ENCODE measurements at regions not wholly inside any gene's neighbourhood (a gene's known extent, or its start where the extent isn't known, plus 50 kb on each side); places are given as distances from the start of the nearest gene placed in this dataset.
"Not testable (repeated sequence)": the region's sequence is repeated elsewhere in the genome, so short reads cannot be mapped to it uniquely, and the experiment has no call there.

DNA sequence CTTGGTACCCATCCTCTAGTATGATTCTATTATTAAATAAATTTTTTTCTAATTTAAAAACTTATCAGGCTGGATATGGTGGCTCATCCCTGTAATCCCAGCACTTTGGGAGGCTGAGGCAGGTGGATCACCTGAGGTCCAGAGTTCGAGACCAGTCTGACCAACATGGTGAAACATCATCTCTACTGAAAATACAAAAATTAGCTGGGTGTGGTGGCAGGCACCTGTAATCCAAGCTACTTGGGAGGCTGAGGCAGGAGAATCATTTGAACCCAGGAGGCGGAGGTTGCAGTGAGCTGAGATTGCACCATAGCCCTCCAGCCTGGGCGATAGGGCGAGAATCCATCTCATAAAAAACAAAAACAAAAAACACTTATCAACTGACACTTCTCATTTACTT lies 639.0 kb downstream of the IRS1 start:
- not testable (repeated sequence) for DNase-seq (ENCODE audit: low spot score)

DNA sequence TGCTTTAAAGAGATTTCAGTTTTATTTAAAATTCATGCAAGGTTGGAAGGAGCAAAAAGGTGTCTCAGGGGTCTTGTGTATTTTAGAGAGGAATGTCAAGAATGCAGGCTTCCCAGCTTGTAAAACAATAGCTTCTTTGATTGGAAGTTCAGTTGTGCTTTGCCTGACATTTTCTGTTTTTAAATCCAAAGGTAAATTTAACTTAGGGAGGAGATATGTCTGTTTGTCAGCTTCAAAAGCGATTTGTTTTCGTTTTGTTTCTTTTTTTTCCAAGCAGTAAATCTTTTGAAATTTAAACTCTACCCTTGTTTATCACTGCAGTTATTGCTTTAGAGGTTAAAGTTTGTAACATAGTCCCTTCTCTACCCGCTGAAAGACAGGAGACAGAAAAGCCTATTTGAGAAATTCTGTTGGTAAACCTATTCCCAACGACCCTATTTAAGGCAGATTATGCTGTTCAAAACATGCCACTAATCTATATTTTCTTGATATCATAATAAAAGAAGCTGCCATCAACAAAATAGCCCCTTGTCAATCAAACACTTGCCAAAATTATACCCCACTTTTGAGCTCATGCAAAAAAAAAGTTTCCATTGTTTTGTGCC lies 639.6 kb downstream of the IRS1 start:
- no peak for DNase-seq (ENCODE audit: low spot score)

DNA sequence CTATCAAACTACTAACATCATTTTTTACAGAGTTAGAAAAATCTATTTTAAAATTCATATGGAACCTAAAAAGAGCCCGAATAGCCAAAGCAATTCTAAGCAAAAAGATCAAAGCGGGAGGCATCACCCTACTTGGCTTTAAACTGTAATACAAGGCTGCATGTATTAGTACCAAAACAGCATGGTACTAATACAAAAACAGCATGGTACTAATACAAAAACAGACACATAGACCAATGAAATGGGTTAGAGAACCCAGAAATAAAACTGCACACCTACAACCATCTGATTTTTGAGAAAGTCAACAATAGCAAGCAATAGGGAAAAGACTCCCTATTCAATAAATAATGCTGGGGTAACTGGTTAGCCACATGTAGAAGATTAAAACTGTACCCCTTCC lies 640.7 kb downstream of the IRS1 start:
- DNase-seq (ENCODE audit: low spot score): no peak

DNA sequence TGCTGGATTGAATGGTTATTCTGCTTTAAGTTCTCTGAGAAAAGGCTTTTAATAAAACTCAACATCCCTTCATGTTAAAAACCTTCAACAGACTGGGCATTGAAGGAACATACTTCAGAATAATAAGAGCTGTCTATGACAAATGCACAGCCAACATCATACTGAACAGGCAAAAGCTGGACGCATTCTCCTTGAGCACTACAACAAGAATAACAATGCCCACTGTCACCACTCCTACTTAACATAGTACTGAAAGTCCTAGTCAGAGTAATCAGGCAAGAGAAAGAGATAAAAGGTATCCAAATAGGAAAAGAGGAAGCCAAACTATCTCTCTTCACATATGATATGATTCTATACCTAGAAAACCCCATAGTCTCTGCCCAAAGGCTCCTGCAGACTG lies 641.4 kb downstream of the IRS1 start:
- DNase-seq (ENCODE audit: low spot score): no peak

DNA sequence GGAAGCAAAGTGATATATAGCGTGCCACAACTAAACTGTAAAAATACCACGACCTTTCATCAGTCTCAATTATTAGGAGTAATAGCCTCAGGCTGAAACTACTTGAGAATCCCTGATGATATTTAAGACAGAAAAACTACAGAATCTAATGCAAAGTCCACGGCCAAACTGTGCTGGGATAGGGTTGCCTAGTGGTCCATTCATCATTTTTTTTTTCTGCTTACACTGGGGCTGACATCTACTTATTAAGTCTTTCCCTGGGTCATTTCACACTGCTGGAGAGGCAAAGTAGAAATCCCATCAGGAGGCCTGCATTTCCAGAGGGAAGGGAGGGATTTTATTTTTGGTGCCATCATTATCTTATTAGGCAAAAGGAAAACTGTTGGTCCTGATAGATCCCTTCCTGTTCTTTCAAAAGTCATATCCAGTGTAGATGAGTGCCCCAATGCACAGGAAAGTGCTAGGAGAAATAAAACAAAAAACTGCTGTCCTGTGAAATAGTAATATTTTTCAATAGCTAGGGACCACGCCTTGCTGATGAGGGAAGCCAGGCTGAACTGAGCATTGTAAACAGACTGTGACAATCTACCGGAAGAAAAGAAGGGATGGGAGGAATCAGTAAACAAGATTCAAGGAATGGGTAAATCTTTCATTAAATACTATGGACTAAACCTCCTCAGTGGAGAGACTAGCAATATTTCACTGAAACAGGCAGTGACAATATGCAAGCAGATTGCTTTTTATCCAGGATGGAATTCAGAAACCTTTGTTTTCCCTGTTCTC lies 644.3 kb downstream of the IRS1 start:
- DNase-seq (ENCODE audit: low spot score): no peak

DNA sequence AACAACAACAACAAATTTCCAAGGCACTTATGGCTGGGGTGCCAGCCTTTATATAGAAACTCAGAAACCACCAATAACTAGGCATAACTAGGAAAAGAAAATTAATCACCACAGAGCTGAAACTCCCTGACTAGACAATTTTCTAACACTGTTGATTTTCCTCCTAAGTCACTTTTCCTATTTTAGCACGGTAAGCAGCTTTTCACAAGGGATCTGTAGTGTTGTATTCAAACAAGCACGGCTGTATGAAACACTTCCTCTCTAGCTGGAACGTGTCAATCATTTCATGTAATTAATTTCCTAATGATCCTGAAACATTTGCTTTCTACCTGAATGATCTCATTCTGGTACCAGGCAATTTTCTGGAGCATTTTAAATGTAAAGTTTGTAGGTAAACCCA lies 645.0 kb downstream of the IRS1 start:
- DNase-seq (ENCODE audit: low spot score): no peak

DNA sequence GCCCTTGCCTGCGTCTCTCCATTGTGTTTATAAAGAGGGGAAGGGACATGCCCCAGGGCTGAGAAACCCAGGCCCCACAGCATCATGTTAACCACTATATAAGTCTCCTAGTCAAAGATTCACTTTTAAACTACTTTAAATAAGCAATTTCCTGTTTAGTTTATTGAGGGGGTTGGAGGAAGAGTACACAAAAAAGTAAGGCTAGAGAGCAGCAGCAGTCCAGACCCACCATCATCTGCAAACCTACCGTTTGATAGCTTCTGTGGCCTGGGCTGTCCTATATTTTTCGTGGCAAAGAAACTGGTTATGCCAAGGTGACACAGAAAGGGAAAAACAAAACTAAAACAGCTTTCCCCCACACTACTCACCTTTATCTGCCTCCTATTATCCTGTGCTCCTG lies 646.1 kb downstream of the IRS1 start:
- no peak for DNase-seq (ENCODE audit: low spot score)

DNA sequence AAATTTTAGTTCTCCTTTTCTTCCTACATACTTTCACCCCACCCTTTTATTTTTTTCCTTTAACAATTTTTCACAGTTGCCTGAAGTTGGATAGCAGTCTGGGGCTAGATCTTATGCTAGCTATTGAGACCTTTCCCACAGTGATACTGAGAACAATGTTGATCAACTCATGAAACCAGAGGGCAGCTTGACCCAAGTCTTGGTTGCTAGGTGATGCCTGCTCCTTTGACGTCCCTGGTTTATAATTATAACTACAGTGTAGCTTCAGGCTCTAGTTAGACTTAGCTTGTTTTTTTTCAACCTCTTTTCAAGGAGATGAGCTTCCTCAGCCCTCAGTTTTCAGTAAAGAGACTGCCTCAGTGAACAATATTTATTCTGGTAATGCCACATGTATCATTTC lies 648.5 kb downstream of the IRS1 start:
- no peak for DNase-seq (ENCODE audit: low spot score)

DNA sequence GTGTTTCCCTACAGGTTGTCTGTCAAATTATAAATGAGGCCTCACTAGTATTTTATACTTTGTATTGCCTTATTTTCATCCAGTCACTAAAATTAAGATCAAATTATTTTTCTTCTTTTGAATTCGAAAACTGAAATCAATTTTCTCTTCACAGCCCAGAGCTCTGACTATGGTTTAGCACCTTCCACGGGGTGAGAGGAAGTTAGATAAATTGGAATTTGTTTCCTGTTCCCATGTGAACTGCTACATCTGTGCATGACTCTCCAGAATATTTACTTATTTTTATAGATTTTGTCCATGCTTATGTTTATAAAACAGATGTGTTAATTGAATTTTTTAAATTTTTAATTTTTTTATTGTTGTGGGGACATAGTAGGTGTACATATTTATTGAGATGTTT lies 656.5 kb downstream of the IRS1 start:
- no peak for DNase-seq (ENCODE audit: low spot score)

DNA sequence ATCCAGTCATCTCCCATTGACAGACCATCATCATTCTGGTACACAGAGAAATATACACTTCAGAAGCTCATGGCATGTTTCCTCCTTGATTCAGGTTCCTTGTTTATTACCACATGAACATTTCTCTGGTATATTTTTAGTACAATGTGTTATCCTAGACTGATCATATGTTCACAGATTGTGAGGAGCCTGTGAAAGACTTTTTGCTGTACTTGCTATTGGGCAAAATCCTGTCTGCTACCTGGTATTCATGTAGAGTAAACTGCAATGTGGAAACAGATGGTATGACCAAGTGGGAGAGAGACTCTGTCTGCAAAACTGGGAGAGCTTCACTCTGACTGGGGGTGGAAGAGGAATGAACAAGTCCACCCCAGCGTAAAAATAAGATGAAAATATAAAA lies 657.2 kb downstream of the IRS1 start:
- no peak for DNase-seq (ENCODE audit: low spot score)

DNA sequence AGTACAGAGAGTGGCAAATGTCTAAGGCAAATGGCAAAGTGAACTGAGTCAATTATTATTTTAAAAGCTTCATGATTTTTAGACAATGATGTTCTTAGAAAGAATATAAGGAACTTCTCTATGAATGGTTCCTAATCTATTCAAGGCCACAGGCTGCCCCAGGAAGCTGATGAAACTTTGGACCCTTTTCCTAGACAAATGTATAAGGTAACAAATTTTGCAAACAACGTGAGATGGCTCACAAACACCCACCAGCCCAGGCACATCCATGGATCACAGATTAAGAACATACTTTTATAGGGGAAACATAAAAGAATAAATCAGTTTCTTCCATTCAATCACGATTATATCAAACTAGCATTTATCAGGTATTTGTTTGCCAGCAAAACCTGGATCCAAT lies 659.0 kb downstream of the IRS1 start:
- no peak for DNase-seq (ENCODE audit: low spot score)

DNA sequence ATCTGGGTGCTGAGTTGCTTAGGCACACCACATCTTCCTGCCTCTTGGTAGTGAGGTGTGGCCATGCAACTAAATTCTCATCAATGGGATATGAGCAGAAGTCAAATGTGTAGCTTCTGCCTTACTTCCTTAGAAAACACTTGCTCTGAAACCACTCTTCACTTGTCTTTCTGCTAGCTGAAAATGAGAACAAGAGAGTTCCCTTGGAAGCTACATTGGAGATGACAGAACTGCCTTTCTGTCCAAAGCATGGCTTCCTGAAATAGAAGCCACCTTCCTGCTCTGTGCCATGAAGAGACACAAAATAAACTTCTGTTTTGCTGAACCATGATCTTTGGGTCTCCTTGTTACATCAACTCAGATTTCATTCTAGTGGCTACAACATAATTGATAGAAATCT lies 659.9 kb downstream of the IRS1 start:
- no peak for DNase-seq (ENCODE audit: low spot score)

DNA sequence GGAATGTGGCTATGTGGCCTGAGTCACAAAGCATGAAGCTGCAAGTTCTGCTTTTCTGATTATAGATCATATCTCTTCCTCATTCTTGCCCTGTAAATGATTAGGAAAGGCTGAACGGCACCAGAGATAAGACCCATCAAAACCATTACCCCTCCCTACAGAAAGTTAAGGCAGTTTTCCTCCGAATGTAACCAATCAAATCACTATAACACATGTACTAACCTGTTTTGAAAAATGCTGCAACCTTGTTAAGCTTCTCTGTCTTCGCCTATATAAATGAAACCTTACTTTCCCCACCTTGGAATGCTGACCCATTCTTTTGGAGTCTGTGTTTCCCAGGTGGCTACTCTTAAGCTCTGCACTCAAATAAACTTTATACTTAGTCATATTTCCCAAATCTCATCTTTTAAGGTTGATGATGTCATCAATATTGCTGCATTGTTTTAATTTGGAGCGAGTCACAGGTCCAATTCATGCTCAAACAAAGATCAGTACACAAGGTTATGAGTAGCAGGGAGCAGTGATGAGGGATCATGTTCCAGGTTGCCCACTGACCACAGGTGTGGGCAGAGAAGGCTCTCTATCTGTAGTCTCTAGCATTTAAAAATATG lies 662.3 kb downstream of the IRS1 start:
- DNase-seq (ENCODE audit: low spot score): no peak

DNA sequence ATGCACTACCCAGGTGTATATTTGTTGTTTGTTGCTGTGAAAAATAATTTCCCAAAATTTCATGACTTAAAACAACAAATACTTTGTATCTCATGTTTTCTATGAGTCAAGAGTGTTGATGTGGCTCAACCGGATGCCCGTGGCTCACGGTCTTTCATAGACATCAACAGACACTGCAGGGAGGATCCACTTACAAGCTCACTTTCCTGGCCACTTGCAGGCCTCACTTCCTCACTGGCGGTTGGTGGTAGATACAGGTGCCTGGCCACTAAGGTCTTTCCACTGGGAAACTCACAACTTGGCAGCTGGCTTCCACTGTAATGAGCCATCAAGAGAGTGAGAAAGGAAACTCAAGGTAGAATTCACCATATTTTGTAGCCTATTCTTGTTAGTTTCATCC lies 662.9 kb downstream of the IRS1 start:
- no peak for DNase-seq (ENCODE audit: low spot score)

DNA sequence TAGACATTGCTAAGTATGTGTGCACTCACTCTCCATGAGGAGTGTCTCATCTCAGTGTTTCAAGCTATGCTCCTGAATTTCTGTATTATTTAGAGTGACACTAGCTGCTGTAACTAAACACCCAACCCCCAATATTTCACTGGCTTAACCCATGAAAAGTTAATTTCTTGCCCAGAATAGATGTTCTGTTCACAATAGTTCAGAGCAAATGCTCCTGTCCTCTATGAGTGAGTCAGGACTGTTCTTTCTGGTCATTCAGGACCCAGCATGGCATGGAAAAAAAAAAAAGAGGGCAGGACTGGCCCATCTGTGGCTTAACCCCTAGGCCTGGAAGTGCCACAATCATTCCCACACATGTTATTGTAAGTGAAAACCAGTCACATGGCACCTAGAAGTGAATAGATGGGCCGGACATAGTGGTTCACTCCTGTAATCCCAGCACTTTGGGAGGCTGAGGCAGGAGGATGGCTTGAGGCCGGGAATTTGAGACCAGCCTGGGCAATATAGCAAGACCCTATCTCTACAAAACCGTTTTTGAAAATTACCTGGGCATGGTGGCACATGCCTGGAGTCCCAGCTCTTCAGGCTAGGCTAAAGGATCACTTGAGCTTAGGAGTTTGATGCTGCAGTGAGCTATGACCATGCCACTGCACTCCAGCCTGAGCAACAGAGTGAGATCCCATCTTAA lies 663.6 kb downstream of the IRS1 start:
- DNase-seq (ENCODE audit: low spot score): no peak

DNA sequence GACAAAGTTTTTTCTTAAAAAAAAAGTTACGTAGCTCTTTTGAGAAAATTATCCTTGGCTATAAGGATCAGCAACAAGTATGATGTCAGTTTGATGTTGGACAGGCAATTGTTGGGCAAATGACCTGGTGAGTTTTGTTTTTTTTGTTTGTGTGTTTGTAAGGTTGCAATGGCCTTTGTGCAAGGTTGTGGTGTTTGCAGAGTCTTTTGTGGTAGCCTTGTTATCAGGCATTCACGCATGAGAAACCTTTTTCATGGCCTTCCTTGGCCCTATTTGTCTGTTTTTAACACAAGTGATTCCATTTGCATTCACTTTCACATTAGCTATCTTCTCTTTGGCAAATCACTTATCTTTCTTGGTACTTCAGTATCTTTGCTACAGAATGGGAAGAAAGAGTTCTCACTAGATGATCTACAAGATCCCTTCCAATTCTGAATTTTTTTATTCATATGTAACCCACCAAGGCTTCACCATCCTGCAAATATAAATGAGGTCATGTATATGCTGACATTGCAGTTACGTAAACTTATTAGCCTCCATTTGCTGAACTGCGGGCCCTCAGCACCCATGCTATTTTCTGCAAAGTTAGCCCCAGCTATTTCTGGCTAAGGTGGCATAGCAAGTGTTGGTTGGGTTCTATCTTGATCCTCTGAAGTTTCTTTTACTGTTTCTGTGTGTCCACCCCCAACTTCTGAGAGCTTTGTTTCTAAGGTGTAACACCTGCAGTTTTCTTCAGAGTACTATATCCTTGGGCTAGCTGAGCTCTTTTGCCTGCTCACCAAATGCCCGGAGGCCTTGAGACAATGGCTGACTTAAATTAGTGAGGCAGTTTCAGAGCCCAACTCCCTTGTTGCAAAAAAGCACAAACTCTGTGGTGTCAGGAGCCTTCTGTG lies 667.1 kb downstream of the IRS1 start:
- DNase-seq (ENCODE audit: low spot score): no peak

DNA sequence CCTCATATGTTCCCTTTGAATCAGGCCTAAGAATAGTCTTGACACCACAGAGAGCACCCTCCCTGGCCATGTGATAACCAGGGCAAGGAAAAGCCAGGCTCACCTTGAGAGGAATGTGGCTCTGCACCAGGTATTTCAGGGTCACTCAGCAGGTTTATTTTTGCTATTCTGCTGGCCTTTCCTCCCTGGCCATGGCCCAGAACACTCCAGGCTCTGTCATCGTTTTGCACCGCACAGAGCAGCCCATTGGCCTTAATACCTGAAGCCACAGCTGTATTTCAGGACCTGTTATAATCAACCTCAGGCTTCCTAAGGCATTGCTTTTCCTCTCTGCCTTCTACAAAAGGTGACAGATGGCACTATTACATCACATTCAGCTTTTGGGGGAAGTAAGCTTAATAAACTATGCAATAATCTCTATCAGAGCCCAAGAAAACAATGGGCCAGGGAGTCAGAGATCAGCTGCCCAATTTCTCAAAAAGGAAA lies 668.3 kb downstream of the IRS1 start:
- no peak for DNase-seq (ENCODE audit: low spot score)

DNA sequence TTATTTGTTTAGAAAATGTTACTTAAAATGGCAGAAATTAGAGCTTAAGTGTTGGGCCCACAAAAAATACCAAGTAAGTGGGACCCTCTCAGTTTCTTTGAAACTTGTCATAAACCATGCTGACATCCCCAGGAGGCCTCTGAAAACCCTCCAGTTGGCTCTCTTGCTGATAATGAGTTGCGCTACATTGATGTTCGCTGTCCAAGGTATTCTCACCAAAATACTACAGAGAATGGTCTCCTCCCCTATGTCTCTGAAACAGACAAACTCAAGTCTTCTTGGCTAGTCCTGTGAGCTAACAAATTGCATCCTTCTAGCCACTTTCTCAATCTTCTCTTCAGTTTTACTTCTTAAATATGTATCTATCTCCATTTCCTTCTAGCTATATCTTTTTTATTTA lies 669.4 kb downstream of the IRS1 start:
- DNase-seq (ENCODE audit: low spot score): no peak

DNA sequence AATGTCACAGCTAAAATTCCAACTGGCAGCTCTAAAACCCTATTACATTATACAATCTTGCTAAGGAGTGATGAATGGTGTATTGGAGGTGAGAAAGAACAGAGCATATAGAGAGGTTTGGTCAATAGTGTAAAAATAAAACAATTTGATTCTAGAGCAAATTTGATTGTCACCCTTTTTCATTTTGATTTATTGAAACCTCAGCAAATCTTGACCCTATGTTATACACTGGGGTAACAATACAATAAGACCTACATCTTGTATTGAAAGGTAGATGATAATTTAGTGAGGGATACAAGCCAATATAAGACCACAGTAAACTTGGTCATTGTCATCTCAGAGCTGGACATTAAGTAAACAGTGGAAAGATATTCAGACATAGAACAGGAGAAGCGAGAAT lies 671.9 kb downstream of the IRS1 start:
- no peak for DNase-seq (ENCODE audit: low spot score)

DNA sequence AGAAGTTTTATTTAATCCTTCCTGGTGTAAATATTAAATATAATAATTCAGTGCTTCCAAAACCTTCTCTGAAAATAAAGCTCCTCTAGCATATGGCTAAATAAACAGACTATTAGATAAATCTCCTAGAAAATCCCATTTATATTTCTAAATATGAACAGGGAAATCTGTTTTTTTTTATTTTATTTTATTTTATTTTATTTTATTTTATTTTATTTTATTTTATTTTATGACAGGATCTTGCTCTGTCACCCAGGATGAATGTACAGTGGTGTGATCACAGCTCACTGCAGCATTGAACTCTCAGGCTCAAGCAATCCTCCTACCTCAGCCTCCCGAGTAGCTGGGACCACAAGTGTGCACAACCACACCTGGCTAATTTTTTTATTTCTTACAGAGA lies 673.5 kb downstream of the IRS1 start:
- DNase-seq (ENCODE audit: low spot score): no peak

DNA sequence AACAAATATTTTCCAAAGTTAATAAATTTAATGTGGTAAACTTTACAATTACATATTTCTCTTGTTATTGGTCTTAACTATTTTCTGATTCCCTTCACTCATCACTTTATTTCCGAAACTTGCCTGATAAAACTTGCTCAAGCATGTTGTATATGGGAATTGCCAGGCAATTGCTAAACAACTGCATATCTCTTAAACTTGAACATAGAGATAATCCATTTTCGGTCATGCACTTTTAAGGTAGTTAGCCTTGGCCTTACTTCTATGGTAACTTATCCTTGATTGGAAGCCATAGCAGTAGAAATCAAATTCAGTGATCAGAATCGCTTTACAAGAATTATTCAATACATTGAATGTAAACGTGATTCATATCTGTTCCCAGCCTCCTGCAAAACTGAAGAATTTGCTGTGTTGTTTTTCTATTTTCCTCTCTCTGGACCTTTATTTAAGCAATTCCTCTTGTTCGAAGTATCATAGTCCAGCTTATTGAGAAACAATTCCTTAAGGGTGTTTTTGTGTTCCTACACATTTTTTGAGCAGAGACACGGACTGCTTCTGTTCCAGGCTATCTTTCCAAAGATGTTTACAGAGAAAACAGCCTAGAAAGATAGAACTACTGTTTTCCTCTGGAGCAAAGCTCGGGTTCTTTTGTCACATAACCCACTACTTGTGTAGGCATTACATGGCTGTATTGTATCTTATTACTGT lies 674.3 kb downstream of the IRS1 start:
- DNase-seq (ENCODE audit: low spot score): no peak
